Activated T-helper 2 cell treated with anti-CD3 and anti-CD28 coated beads, Interferon-gamma antibody, Interleukin-2, Interleukin-4, amounts not matched to agents 10 μg/mL and 5 μg/mL and 100 μg/mL, durations not matched to agents 14 hours and 24 hours and 36 hours (primary cell): ENCODE measurements at regions not wholly inside any gene's neighbourhood (a gene's known extent, or its start where the extent isn't known, plus 50 kb on each side); places are given as distances from the start of the nearest gene placed in this dataset.

ENCODE experiments used
- DNase-seq: peaks from one replicate; pipeline ENCODE4 v3.0.0; 2021; ENCODE audit warnings: low spot score
- H3K27ac Mint-ChIP-seq: one replicate; pipeline ENCODE4 v1.8.0; 2021; ENCODE audit warnings: mixed read lengths
- H3K27me3 Mint-ChIP-seq: one replicate; pipeline ENCODE4 v1.8.0; 2021; ENCODE audit warnings: low read depth, mixed read lengths
- H3K36me3 Mint-ChIP-seq: one replicate; pipeline ENCODE4 v1.8.0; 2021; ENCODE audit warnings: low read depth, mixed read lengths
- H3K4me1 Mint-ChIP-seq: one replicate; pipeline ENCODE4 v1.8.0; 2021; ENCODE audit warnings: low read depth, mixed read lengths
- H3K4me3 Mint-ChIP-seq: one replicate; pipeline ENCODE4 v1.8.0; 2021; ENCODE audit warnings: low read depth, mild to moderate bottlenecking, moderate library complexity, mixed read lengths
- H3K9me3 Mint-ChIP-seq: one replicate; pipeline ENCODE4 v1.8.0; 2021; ENCODE audit warnings: mixed read lengths
- intact Hi-C: fragments of 100-400 bp; cut with micrococcal nuclease; formaldehyde crosslinking; loops from one replicate; pipeline ENCODE4 v1.15.1; 2023

DNA sequence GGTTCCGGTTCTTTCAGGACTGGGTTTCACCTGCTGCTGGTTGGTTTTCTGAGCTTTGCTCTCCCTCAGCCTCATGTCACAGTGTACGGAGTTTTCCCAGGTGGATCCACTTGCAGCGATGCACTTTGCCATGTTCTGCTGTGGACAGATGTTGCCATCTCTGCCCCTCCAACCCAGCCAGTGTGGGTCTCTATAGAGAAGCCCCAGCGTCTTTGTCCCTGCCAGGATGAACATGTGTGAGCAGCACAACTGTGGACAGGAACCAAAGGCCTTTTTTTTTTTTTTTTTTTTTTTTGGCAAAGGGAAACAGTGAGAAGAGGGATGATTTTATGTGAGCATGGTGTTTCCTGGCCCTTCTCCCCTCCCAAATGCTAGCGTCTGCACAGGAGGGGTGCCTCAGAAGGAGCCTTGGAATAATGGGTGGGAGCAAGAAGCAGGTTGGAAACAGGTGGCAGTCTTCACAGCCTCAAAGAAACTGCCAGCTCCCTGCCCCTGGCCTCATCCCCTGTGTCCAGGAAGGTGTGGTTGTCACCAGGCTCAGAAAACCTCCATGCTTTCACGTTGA lies 106.5 kb downstream of the RPS24 start:
- Mint-ChIP-seq H3K9me3 (peaks cover 4% of the 10 kb centered on the region), H3K4me3 (no peak overlapping the region), H3K27me3 (no peaks in the 10 kb centered on the region), H3K27ac (no peak overlapping the region), H3K36me3 (no peaks in the 10 kb centered on the region), H3K4me1 (peaks cover 10% of the 10 kb centered on the region)
- no peak for DNase-seq
- intact Hi-C loops = no loop called here

DNA sequence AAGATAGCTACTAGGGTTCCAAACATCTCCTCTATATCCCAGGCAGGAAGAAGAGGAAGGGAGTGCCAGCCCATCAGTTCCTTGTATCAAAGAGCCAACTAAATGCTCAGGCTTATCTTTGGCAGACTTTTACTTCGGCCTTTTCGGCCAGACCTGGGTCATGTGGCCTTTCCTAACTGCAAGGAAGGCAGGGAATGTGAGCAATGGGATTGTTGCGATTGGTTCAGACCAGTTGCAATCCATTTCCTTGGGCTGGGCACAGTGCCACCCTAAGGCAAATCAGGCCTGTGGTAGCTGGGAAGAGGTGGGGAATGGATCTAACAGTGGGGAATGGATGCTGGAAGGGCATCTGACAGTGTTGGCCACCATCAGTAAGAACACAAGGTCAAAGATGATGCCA lies 109.9 kb downstream of the RPS24 start:
- H3K27ac Mint-ChIP-seq = no peak overlapping the region
- no peaks in the 10 kb centered on the region for H3K27me3 Mint-ChIP-seq
- H3K4me1 Mint-ChIP-seq = peaks cover 2% of the 10 kb centered on the region
- no peaks in the 10 kb centered on the region for H3K36me3 Mint-ChIP-seq
- no peak for DNase-seq
- H3K4me3 Mint-ChIP-seq = no peak overlapping the region
- intact Hi-C loops = no loop called here
- H3K9me3 Mint-ChIP-seq = peaks cover 4% of the 10 kb centered on the region

DNA sequence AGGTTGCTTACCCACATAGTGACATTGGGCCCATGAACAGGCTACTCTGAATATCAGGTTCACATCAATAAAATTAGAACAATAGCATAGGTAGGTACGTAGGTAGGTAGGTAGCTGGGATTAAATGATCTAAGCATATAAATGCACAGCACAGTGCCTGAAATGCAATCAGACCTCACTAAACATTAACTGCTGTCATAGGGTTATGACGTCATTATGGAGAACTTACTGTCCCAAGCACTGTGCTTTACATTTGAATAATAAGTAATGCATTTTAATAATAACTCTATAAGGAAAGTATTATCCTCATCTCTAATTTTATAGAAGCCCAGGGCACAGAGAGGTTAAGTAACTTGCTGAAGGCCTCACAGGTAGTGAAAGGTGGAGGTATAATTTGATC lies 112.5 kb downstream of the RPS24 start:
- intact Hi-C loops = no loop called here
- no peak for DNase-seq
- Mint-ChIP-seq H3K4me1 (peaks cover 13% of the 10 kb centered on the region), H3K4me3 (no peak overlapping the region), H3K27ac (no peak overlapping the region), H3K9me3 (peaks cover 4% of the 10 kb centered on the region), H3K36me3 (no peaks in the 10 kb centered on the region), H3K27me3 (no peaks in the 10 kb centered on the region)

DNA sequence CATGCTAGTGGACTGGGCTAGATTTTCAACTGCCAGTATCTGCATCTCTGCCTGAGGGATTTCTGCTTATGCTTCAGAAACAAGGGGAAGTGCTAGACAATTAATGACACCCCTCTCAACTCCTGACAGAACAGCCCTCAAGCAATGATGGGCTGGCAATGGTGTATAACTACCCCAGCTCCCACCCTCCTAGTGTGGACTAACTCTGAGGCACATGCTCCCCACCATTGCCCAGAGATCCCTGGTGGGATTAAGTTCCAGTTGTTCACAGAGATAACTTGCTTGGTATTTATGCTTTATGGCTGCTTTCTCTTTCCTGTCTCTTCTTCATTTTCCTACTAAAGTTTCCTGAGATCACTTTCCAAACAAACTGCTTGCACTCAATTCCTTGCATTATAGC lies 113.5 kb downstream of the RPS24 start:
- Mint-ChIP-seq H3K27me3 (no peaks in the 10 kb centered on the region), H3K9me3 (peaks cover 9% of the 10 kb centered on the region), H3K4me1 (peaks cover 22% of the 10 kb centered on the region), H3K4me3 (no peak overlapping the region), H3K27ac (no peak overlapping the region), H3K36me3 (no peaks in the 10 kb centered on the region)
- intact Hi-C loops = no loop called here
- no peak for DNase-seq

DNA sequence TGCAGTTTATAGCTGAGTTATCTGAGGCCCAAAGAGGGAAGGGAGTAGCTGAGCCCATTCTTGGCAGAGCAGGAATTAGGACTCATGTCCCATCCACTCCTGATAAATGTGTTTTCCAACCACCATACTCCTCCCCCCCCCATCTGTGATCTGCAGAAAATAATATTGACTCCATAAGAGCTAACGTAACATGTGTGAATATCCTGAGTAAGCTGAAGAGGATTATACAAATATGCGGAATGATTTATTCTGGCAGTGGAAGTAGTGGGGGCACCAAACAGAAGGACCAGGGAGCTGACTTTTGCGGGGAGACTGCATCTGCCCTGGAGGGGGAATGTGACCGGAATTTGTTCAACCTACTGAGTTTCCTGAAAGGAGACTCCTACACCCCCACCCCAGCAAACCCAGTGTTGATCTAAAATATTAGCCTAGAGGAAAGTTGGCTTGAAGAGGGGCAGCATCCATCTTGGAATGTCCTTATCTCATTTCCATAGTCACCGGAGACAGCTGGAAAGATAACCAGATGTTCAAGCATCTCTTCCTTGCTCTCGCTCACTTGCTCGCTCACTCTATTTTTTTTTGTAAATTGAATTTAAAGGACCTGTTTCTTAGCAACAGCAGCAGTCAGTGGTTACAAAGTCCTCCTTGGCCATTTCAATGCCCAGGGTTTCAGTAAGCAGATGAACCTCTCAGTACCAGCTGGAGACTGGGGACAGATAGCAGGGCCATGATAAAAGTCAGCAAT lies 114.7 kb downstream of the RPS24 start:
- Mint-ChIP-seq H3K9me3 (peaks cover 10% of the 10 kb centered on the region), H3K4me3 (no peak overlapping the region), H3K4me1 (peaks cover 22% of the 10 kb centered on the region), H3K27me3 (no peaks in the 10 kb centered on the region), H3K27ac (no peak overlapping the region), H3K36me3 (no peaks in the 10 kb centered on the region)
- intact Hi-C loops = no loop called here
- DNase-seq = no peak

DNA sequence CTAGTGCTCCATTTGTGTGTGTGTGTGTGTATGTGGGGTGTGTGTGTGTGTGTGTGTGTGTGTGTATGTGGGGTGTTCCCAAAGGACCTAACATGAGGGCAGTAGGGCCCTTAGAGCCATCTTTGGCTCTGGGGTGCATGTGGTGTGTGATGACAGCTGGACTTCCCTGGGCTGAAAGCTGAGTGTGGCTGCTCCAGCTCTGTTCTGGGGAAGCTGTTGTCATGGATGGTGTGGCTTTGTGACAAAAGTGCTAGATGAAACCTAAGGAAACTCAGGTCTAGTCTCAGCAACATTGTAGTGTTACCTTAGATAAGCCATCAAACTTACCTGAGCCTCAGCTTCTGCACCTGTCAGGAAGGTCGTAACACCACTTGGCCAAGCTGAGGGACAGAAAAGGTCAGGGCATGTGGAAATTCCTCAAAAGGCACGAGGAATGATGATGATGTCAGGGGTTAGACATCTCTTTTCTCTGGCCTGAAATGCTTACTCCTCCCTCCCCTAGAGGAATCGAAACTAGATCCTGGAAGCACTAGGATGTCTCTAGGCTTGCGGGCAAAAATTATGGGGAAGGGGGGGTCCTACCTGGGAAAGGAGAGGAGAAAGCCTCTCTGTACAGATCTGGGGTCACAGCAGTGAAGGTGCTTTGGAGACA lies 115.4 kb downstream of the RPS24 start:
- H3K36me3 Mint-ChIP-seq = no peaks in the 10 kb centered on the region
- peaks cover 22% of the 10 kb centered on the region for H3K4me1 Mint-ChIP-seq
- no peak overlapping the region for H3K4me3 Mint-ChIP-seq
- no peaks in the 10 kb centered on the region for H3K27me3 Mint-ChIP-seq
- intact Hi-C loops = no loop called here
- H3K9me3 Mint-ChIP-seq = peaks cover 10% of the 10 kb centered on the region
- no peak overlapping the region for H3K27ac Mint-ChIP-seq
- DNase-seq = no peak

DNA sequence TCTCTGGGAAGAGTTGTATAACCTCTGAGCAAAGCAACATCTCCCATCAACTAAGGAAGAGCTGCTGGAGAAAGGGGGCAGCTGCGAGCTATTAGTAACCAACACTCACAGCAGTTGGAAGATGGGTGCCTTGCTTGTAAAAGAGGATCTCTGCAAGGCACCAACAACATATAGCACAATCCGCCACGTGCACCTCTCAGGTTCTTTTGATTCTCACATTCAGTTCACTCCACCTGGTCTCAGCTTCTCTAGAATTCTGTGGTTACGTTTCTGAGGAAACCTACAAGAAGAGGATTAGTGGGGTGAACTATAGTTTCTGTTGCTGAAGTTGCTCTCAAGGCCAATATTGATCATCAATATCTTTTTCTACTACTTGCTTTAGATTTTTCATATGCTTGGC lies 117.1 kb downstream of the RPS24 start:
- Mint-ChIP-seq H3K27me3 (no peaks in the 10 kb centered on the region), H3K36me3 (no peaks in the 10 kb centered on the region), H3K27ac (no peak overlapping the region), H3K4me1 (peaks cover 22% of the 10 kb centered on the region), H3K9me3 (peaks cover 10% of the 10 kb centered on the region), H3K4me3 (no peak overlapping the region)
- intact Hi-C loops = loop anchor here (2.0 kb wide), 1 partner anchor 16 kb away; no protein-coding TSS in a partner anchor
- DNase-seq = no peak

DNA sequence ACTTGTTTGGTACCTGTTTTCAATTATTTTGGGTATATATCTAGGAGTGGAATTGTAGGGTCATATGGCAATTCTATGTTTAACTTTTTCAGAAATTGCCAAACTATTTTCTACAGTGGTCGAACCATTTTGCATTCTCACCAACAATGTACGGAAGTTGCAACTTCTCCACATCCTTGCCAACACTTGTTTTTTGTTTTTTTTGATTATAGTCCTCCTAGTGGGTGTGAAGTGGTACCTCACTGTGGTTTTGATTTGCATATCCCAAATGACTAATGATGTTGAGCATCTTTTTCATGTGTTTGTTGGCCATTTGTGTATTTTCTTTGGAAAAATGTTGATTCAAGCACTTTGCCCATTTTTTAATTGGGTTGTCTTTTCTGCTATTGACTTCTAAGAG lies 122.1 kb downstream of the RPS24 start:
- intact Hi-C loops = no loop called here
- H3K27me3 Mint-ChIP-seq = no peaks in the 10 kb centered on the region
- H3K4me1 Mint-ChIP-seq = peaks cover 14% of the 10 kb centered on the region
- no peak overlapping the region for H3K27ac Mint-ChIP-seq
- no peak overlapping the region for H3K4me3 Mint-ChIP-seq
- DNase-seq = no peak
- H3K36me3 Mint-ChIP-seq = no peaks in the 10 kb centered on the region
- H3K9me3 Mint-ChIP-seq = peaks cover 10% of the 10 kb centered on the region

DNA sequence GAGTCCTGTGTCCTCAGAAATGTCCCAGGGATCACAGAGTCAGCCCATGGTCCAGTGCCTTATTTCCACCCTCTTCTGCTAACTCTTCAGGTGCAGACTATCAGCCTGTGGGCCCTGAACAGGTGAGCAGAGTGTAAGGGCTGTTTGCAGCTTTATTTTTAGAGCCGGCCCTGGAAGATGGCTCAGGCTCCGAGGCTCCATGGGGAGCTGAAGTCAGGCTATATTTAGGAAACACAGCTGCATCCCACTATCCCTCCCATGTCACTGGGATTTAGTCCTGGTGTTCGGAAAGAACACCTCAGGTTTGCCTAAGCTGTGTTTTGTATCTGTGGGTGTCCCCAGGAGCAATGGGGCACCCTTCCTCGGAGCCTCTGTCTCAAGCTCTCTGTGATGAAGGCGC lies 126.9 kb downstream of the RPS24 start:
- H3K4me3 Mint-ChIP-seq = no peak overlapping the region
- peaks cover 10% of the 10 kb centered on the region for H3K9me3 Mint-ChIP-seq
- H3K36me3 Mint-ChIP-seq = no peaks in the 10 kb centered on the region
- intact Hi-C loops = no loop called here
- no peak for DNase-seq
- H3K27me3 Mint-ChIP-seq = no peaks in the 10 kb centered on the region
- H3K4me1 Mint-ChIP-seq = no peaks in the 10 kb centered on the region
- no peak overlapping the region for H3K27ac Mint-ChIP-seq

DNA sequence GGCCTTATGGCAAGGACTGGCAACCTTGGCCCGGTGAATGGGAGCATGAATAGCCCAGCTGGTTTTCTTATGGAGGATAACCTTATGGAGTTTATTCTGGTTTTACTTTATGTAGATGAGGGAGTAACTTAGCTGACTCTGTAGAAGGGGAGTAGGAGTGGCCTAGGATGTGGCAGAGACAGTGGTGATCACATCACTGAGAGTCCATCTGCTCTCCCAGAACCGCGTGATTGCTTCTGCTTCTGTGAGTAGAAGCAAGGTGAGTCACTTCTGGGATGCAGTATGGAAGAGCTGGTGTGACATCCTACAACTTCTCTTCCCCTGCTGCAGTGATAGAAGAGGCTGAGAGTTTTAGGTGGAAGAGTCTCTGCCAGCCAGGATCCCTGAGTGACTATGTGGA lies 129.2 kb downstream of the RPS24 start:
- Mint-ChIP-seq H3K4me3 (no peak overlapping the region), H3K27ac (no peak overlapping the region)
- intact Hi-C loops = no loop called here

DNA sequence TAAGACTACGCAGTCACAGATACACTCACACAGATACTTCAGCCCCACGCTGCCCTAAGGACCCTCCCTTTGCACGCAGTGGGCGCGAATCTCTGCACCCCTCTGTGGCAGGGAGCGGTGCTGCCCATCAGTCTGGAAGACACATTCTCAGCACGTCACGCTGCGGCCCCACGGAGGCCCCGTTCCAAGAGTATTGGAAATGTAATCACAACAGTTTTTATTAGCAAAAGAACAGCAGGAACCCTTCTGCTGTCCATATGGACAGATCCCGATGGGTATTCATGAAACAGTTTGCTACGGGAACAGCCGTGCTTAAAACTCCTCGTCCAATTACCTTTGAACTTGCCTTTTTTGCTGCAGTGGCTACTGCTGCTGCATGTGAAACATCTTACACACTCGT lies 131.0 kb downstream of the RPS24 start:
- Mint-ChIP-seq H3K27ac (no peak overlapping the region), H3K36me3 (no peaks in the 10 kb centered on the region), H3K27me3 (peaks cover 8% of the 10 kb centered on the region), H3K4me1 (no peaks in the 10 kb centered on the region), H3K4me3 (no peak overlapping the region), H3K9me3 (peaks cover 10% of the 10 kb centered on the region)
- intact Hi-C loops = no loop called here
- DNase-seq = no peak

More for the DNA sequence above, 129.2 kb downstream of the RPS24 start:
- no peaks in the 10 kb centered on the region for H3K4me1 Mint-ChIP-seq
- no peak for DNase-seq
- peaks cover 10% of the 10 kb centered on the region for H3K9me3 Mint-ChIP-seq
- no peaks in the 10 kb centered on the region for H3K36me3 Mint-ChIP-seq
- H3K27me3 Mint-ChIP-seq = no peaks in the 10 kb centered on the region

DNA sequence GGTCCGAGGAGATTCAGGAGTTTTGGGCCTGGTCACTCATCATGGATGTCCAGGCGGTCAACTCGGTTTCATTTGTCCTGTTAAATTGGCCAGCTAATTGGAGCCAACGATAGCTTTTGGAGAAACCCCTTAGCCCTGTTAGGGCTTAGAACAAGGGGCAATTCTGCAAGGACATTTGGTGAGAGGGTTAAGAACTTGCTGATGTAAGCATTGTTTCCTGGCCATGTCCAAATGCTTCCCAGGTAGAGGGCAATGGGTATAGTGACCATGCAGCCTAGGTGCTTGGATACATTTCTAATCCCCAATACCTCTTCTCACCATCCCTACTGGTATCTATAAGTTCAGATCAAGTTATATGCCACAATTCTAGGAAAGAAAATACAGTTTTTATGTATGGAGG lies 131.5 kb downstream of the RPS24 start:
- Mint-ChIP-seq H3K27me3 (peaks cover 8% of the 10 kb centered on the region), H3K36me3 (no peaks in the 10 kb centered on the region), H3K4me1 (no peaks in the 10 kb centered on the region), H3K4me3 (no peak overlapping the region), H3K9me3 (peaks cover 10% of the 10 kb centered on the region), H3K27ac (no peak overlapping the region)
- intact Hi-C loops = no loop called here
- no peak for DNase-seq

DNA sequence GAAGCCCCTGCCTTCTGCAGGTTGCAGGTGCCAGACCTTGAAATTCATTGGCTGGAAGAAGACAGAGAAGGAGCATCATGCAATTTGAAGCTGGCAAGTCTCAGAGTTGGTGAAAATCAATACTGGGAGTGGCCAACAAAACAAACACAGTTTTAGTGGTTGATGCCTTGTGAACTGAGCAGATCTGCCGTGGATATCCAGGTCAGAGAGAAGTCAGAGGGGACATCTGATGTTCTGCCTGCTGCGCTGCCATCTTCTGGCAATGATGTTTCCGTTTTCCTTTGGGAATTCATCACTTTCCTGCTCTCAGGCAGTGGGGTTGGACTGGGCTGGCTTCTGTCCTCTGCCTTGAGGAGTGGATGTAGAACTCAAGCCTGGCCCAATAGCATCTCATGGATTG lies 132.0 kb downstream of the RPS24 start:
- Mint-ChIP-seq H3K27me3 (peaks cover 8% of the 10 kb centered on the region), H3K36me3 (no peaks in the 10 kb centered on the region), H3K4me3 (no peak overlapping the region), H3K4me1 (no peaks in the 10 kb centered on the region), H3K9me3 (peaks cover 10% of the 10 kb centered on the region), H3K27ac (no peak overlapping the region)
- intact Hi-C loops = no loop called here
- DNase-seq = no peak
